KMS-11 (cell line): ENCODE measurements at regions not wholly inside any gene's neighbourhood (a gene's known extent, or its start where the extent isn't known, plus 50 kb on each side); places are given as distances from the start of the nearest gene placed in this dataset.

Experiments
- H2AFZ ChIP-seq: fragments of 200-600 bp; sonication (generic); 2 replicates; pipeline ENCODE4 v1.6.1; 2016; ENCODE audit warnings: antibody characterized with exemption, mixed run types, low read depth
- H3K27ac ChIP-seq: fragments of 200-600 bp; sonication (generic); 2 replicates; pipeline ENCODE4 v1.6.1; 2016; ENCODE audit warnings: mild to moderate bottlenecking, mixed run types
- H3K27me3 ChIP-seq: fragments of 200-600 bp; sonication (generic); 2 replicates; pipeline ENCODE4 v1.6.1; 2017; ENCODE audit warnings: mild to moderate bottlenecking, low read depth, mixed run types, moderate library complexity; ENCODE audit not compliant: insufficient read depth
- H3K36me3 ChIP-seq: fragments of 200-600 bp; sonication (generic); 2 replicates; pipeline ENCODE4 v1.6.1; 2017; ENCODE audit warnings: mild to moderate bottlenecking, mixed run types; ENCODE audit not compliant: insufficient read depth
- H3K4me1 ChIP-seq: fragments of 200-600 bp; sonication (generic); 2 replicates; pipeline ENCODE4 v1.6.1; 2016; ENCODE audit warnings: mild to moderate bottlenecking, low read depth, mixed run types; ENCODE audit not compliant: poor library complexity, severe bottlenecking
- H3K4me2 ChIP-seq: fragments of 200-600 bp; sonication (generic); 2 replicates; pipeline ENCODE4 v1.7.0; 2016; ENCODE audit warnings: mild to moderate bottlenecking, mixed run types
- H3K4me3 ChIP-seq: fragments of 200-600 bp; sonication (generic); IDR thresholded peaks from 2 replicates; pipeline ENCODE4 v1.6.1; 2017; ENCODE audit warnings: low read depth, low read length, mixed read lengths; ENCODE audit not compliant: insufficient read depth
- H3K79me2 ChIP-seq: fragments of 200-600 bp; sonication (generic); 2 replicates; pipeline ENCODE4 v1.6.1; 2016; ENCODE audit warnings: low read depth, mixed run types; ENCODE audit not compliant: insufficient read depth
- H3K9ac ChIP-seq: fragments of 200-600 bp; sonication (generic); 2 replicates; pipeline ENCODE4 v1.6.1; 2016; ENCODE audit warnings: mild to moderate bottlenecking, mixed run types
- H4K20me1 ChIP-seq: fragments of 200-600 bp; sonication (generic); 2 replicates; pipeline ENCODE4 v1.6.1; 2016; ENCODE audit warnings: mild to moderate bottlenecking, mixed run types; ENCODE audit not compliant: insufficient read depth
- TF ChIP-seq, protein P1 (sequence below): fragments of 200-600 bp; sonication (generic); conservative IDR thresholded peaks from 2 replicates; pipeline ENCODE4 v1.6.1; 2017; ENCODE audit warnings: low read depth, mild to moderate bottlenecking, antibody characterized with exemption, low read length, moderate library complexity, mixed read lengths

DNA sequence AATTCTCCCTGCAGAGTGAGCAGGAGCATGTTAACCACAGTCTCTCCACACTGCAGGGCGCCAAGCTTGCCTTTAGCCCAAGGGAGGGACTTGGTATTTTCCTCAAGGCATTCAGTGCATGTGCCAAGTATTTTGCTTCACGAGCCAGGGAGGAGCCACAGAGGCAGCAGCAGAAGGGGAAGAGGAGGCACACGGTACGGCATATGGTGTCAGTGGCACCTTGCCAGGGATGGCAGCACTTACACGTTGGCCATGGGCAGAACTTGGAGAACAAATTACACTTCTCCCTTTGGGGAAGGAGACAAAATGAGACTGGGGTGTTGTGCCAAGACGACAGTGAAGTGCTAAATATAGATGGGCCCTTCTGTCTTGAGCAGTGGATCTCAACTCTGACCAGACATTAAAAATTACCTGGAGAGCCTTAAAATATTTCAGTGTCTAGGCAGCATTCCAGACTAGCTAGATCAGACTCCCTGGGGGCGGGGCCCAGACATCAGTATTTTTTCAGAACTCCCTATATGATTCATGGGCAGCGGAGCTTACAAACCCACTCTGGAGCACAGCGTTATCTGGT lies 155.8 kb downstream of the DRD1 start:
- Histone ChIP-seq H3K4me1 (no peaks in the 10 kb centered on the region), H3K27me3 (no peaks in the 10 kb centered on the region), H3K4me3 (no peak overlapping the region), H3K79me2 (no peaks in the 10 kb centered on the region), H3K36me3 (no peaks in the 10 kb centered on the region), H2AFZ (no peak overlapping the region), H3K4me2 (no peak overlapping the region), H3K9ac (no peak overlapping the region), H3K27ac (no peak overlapping the region), H4K20me1 (no peaks in the 10 kb centered on the region)
- TF ChIP-seq, protein P1, sequence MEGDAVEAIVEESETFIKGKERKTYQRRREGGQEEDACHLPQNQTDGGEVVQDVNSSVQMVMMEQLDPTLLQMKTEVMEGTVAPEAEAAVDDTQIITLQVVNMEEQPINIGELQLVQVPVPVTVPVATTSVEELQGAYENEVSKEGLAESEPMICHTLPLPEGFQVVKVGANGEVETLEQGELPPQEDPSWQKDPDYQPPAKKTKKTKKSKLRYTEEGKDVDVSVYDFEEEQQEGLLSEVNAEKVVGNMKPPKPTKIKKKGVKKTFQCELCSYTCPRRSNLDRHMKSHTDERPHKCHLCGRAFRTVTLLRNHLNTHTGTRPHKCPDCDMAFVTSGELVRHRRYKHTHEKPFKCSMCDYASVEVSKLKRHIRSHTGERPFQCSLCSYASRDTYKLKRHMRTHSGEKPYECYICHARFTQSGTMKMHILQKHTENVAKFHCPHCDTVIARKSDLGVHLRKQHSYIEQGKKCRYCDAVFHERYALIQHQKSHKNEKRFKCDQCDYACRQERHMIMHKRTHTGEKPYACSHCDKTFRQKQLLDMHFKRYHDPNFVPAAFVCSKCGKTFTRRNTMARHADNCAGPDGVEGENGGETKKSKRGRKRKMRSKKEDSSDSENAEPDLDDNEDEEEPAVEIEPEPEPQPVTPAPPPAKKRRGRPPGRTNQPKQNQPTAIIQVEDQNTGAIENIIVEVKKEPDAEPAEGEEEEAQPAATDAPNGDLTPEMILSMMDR = no peak

DNA sequence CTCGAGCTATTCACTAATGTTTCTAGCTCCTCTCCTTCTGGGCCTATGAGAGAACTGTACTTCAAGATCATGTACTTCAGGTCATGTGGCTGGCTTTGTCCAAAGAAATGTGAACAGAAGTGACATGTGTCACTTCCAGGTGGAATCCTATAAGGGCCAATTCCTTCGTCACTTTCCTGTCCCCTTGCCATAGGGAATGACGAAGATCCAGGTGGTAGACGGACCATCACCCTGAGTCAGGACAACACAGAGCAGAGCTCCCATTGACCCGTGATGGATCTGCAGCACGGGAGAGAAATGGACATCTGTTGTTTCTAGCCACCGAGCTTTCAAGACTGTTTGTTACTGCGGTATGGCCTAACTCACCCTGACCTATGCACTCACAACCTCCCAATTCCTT lies 157.0 kb downstream of the DRD1 start:
- no peaks in the 10 kb centered on the region for H3K79me2 ChIP-seq
- H3K4me3 ChIP-seq = no peak overlapping the region
- no peaks in the 10 kb centered on the region for H4K20me1 ChIP-seq
- no peaks in the 10 kb centered on the region for H3K4me1 ChIP-seq
- no peak overlapping the region for H2AFZ ChIP-seq
- H3K4me2 ChIP-seq = no peak overlapping the region
- no peak overlapping the region for H3K9ac ChIP-seq
- H3K27me3 ChIP-seq = no peaks in the 10 kb centered on the region
- H3K27ac ChIP-seq = no peak overlapping the region
- TF ChIP-seq, protein P1 = no peak
- H3K36me3 ChIP-seq = no peaks in the 10 kb centered on the region

DNA sequence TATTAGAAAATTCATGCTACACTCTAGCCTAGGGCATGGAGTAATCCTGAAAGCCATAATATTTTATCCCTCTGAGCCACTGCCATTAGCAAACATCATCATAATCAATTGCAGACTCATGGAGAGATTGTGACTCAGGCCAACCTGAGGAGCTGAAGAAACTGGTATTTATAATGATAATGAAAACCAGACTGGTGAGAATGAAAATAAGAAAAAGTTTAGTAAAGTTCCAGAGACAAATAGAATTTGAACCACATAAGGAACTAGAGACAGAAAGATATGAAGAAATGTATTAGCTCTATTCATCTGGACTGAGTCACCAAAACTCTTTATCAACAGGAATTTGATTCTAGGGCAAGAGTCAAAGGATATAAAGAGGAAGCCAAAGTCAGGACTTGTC lies 158.7 kb downstream of the DRD1 start:
- no peak overlapping the region for H3K27ac ChIP-seq
- no peaks in the 10 kb centered on the region for H3K4me1 ChIP-seq
- TF ChIP-seq, protein P1 = no peak
- no peaks in the 10 kb centered on the region for H3K79me2 ChIP-seq
- H3K4me3 ChIP-seq = no peak overlapping the region
- H3K4me2 ChIP-seq = no peak overlapping the region
- no peaks in the 10 kb centered on the region for H4K20me1 ChIP-seq
- no peak overlapping the region for H3K9ac ChIP-seq
- no peaks in the 10 kb centered on the region for H3K36me3 ChIP-seq
- no peaks in the 10 kb centered on the region for H3K27me3 ChIP-seq
- no peak overlapping the region for H2AFZ ChIP-seq

DNA sequence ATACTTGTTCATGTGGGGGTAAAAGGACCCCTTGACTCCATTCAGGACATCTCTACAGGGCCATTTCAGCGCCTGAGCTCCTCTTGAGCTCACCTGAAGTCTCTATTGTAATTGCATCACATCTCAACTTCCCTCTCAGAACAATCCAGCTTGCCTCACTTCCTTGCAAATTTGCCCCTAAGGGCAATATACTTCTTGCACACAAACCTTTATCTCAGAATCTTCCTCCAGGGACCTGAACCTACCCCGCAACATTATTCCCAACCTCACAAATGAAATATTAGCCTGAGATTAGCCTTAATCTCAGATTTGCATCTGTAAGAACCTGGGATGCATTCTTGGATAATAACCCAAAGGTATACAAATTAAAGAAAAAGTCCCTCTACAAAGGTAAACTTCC lies 159.2 kb downstream of the DRD1 start:
- TF ChIP-seq, protein P1 = no peak
- Histone ChIP-seq H3K79me2 (no peaks in the 10 kb centered on the region), H3K9ac (no peak overlapping the region), H3K36me3 (no peaks in the 10 kb centered on the region), H3K27ac (no peak overlapping the region), H4K20me1 (no peaks in the 10 kb centered on the region), H3K4me2 (no peak overlapping the region), H2AFZ (no peak overlapping the region), H3K27me3 (no peaks in the 10 kb centered on the region), H3K4me1 (no peaks in the 10 kb centered on the region), H3K4me3 (no peak overlapping the region)
